ENCODE measurements at regions not wholly inside any gene's neighbourhood (a gene's known extent, or its start where the extent isn't known, plus 50 kb on each side); places are given as distances from the start of the nearest gene placed in this dataset.

- intact Hi-C loops (cut with DNase I; ENCODE audit: low total_unique reads): no loop called here
- WGBS, 2 donors: 63 to 65% methylated on average over 6 of the region's 6 CpGs
- TF ChIP-seq POLR2A (IDR thresholded peaks at IDR 0.05) (no peak), CTCF (IDR thresholded peaks at IDR 0.05) (no peak)
- DNase-seq (ENCODE audit: low spot score in 2 of 2): no peak
- no peak overlapping the region for H3K4me3 ChIP-seq (ENCODE audit: low read depth, poor library complexity, severe bottlenecking)
These were observed 244.4 kb downstream of the OPA1 start for GRCh38 chr3:193837347-193837827.

- WGBS, 2 donors: 84 to 91% methylated on average over 2 of the region's 2 CpGs
- intact Hi-C loops (cut with DNase I; ENCODE audit: low total_unique reads): no loop called here
- no peak for DNase-seq (ENCODE audit: low spot score in 2 of 2)
- TF ChIP-seq POLR2A (IDR thresholded peaks at IDR 0.05) (no peak), CTCF (IDR thresholded peaks at IDR 0.05) (no peak)
- H3K4me3 ChIP-seq (ENCODE audit: low read depth, poor library complexity, severe bottlenecking): no peak overlapping the region
These were observed 247.2 kb downstream of the OPA1 start for GRCh38 chr3:193840111-193840641.

- TF ChIP-seq CTCF (IDR thresholded peaks at IDR 0.05): no peak
- no peak for TF ChIP-seq POLR2A (IDR thresholded peaks at IDR 0.05)
- WGBS, 2 donors: 69 to 77% methylated on average over 4 of the region's 4 CpGs
- no peak for DNase-seq (ENCODE audit: low spot score in 2 of 2)
- intact Hi-C loops (cut with DNase I; ENCODE audit: low total_unique reads): no loop called here
- no peak overlapping the region for H3K4me3 ChIP-seq (ENCODE audit: low read depth, poor library complexity, severe bottlenecking)
These were observed 248.6 kb downstream of the OPA1 start for GRCh38 chr3:193841581-193841980.

GRCh38 chr3:193842029-193842798 is 249.2 kb downstream of the OPA1 start:
- WGBS, 2 donors: 36 to 43% methylated on average over 16 of the region's 16 CpGs
- peak; percentile 57 to 85 for DNase-seq (ENCODE audit: low spot score in 2 of 2)
- no peak overlapping the region for H3K4me3 ChIP-seq (ENCODE audit: low read depth, poor library complexity, severe bottlenecking)
- intact Hi-C loops (cut with DNase I; ENCODE audit: low total_unique reads): no loop called here
- TF ChIP-seq POLR2A (IDR thresholded peaks at IDR 0.05) (no peak), CTCF (IDR thresholded peaks at IDR 0.05) (no peak)

GRCh38 chr3:193842832-193843473 is 249.9 kb downstream of the OPA1 start:
- intact Hi-C loops (cut with DNase I; ENCODE audit: low total_unique reads): no loop called here
- H3K4me3 ChIP-seq (ENCODE audit: low read depth, poor library complexity, severe bottlenecking): no peak overlapping the region
- WGBS, 2 donors: 59 to 66% methylated on average over 13 of the region's 13 CpGs

More at GRCh38 chr3:193842832-193843473, 249.9 kb downstream of the OPA1 start:
- TF ChIP-seq POLR2A (IDR thresholded peaks at IDR 0.05) (no peak), CTCF (IDR thresholded peaks at IDR 0.05) (no peak)
- peak in 1 of 2 donors; percentile 54 for DNase-seq (ENCODE audit: low spot score in 2 of 2)

Data from lower leg skin (tissue), 4 donors.